ENCODE measurements at regions not wholly inside any gene's neighbourhood (a gene's known extent, or its start where the extent isn't known, plus 50 kb on each side); places are given as distances from the start of the nearest gene placed in this dataset.
"Not testable (repeated sequence)": the region's sequence is repeated elsewhere in the genome, so short reads cannot be mapped to it uniquely, and the experiment has no call there.

DNA sequence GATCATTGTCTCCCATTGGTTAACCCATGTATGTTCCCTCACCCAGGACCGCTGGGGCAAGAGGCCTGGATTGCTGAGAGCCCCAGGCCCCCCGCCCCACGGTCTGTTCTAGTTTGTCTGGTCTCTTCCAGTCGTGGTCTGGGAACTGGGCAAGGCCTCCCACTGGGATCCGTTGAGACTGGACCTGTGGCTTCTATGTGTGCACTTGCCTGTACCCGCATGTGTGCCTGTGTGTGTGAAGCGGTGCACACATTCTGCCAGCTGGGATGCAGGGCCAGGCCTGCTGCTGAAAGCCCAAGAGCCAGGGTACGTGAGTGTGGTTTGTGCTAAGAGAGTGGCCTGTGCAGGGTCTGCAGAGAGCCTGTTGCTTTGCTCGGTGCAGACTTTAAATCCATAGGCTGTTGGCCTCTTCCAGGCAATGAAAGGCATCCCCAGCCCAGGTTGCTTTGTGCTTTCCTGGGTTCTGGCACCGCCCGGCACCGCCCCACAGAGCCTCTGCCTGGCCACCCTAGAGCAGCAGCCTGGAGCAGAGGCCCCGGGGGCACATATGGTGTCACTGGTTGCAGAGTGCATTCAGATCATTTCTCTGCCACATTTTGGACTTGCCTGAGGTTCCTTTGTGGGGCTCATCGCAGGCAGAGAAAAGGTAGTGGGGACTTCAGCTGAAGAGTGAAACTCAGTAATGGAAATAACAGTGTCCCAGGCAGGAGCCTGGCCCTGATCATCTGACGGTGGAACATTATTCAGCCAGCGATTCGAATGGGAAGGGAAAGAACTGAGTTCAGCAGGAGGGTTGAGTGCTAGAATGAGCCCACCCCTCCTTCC lies 215.5 kb downstream of the GLRX3 start:
- TF ChIP-seq CTCF (IDR thresholded peaks at IDR 0.05): no peak
- Histone ChIP-seq H3K36me3 (no peaks in the 10 kb centered on the region), H3K4me3 (no peak overlapping the region), H3K9me3 (peaks cover 2 to 7% of the 10 kb centered on the region in 2 donors), H3K4me1 (no peaks in the 10 kb centered on the region), H3K27me3 (no peaks in the 10 kb centered on the region), H3K27ac (no peak overlapping the region)
- no peak for DNase-seq (ENCODE audit: low spot score in 2 of 2)
- intact Hi-C loops (cut with DNase I): no loop called here

GRCh38 chr10:130352291-130352645 lies 216.1 kb downstream of the GLRX3 start:
- Histone ChIP-seq H3K4me1 (no peaks in the 10 kb centered on the region), H3K27me3 (no peaks in the 10 kb centered on the region), H3K36me3 (no peaks in the 10 kb centered on the region), H3K27ac (no peak overlapping the region), H3K4me3 (no peak overlapping the region), H3K9me3 (peaks cover 0 to 7% of the 10 kb centered on the region in 2 donors)
- TF ChIP-seq CTCF (IDR thresholded peaks at IDR 0.05): no peak
- intact Hi-C loops (cut with DNase I): no loop called here
- no peak for DNase-seq (ENCODE audit: low spot score in 2 of 2)

DNA sequence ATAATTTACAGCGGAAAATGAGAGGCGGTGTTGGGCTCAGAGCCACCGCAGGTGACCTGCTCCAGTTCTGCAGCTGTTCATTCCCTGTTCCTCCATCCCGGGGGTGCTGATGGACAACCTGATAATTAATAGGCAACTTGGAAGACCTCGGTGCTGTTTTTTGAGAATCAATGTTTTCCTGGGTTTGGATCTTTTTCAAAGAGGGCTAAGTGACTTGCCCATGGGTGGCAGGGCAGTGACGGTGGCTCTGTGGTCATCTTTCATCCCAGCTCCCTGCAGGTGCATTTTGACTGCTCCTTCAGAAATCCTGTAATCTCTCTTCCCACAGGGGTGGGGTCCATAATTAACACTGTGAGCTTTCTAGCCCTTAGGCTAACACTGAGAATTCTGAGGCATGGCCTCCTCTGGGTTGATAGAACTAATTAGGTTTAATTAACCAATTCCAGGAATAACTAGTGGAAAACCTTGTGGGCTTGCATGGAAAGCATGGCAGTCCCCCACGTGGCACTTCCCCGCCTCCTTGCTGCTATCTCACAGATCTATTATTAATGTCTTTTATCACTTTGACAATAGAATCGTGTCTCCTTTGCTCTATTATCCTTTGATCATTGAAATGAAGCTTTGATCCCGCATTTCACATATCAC lies 217.9 kb downstream of the GLRX3 start:
- Histone ChIP-seq H3K27me3 (no peaks in the 10 kb centered on the region), H3K4me3 (no peak overlapping the region), H3K9me3 (no peaks in the 10 kb centered on the region), H3K4me1 (no peaks in the 10 kb centered on the region), H3K27ac (no peak overlapping the region), H3K36me3 (no peaks in the 10 kb centered on the region)
- DNase-seq (ENCODE audit: low spot score in 2 of 2): no peak
- TF ChIP-seq CTCF (IDR thresholded peaks at IDR 0.05): no peak
- intact Hi-C loops (cut with DNase I): no loop called here

DNA sequence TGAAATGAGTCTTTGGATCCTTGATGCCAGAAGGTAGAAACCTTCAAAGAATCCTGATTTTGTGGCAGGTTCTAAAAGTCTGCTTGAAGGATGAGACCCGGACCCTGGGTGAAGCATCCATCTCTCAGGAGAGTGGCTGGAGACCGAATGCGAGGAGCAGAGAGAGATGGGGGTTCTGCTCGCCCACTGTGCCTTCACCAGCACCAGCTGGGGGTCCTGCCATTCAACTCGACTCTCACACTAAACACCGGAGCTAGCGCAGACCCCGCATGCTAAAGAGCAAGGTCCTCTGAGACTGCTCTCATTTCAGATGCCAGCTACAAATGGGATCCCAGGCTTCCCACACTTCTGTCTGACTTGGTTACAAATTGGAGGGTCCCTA lies 218.4 kb downstream of the GLRX3 start:
- Histone ChIP-seq H3K4me3 (no peak overlapping the region), H3K27ac (no peak overlapping the region), H3K36me3 (no peaks in the 10 kb centered on the region), H3K4me1 (no peaks in the 10 kb centered on the region), H3K9me3 (no peaks in the 10 kb centered on the region), H3K27me3 (no peaks in the 10 kb centered on the region)
- intact Hi-C loops (cut with DNase I): no loop called here
- no peak for TF ChIP-seq CTCF (IDR thresholded peaks at IDR 0.05)
- no peak for DNase-seq (ENCODE audit: low spot score in 2 of 2)

DNA sequence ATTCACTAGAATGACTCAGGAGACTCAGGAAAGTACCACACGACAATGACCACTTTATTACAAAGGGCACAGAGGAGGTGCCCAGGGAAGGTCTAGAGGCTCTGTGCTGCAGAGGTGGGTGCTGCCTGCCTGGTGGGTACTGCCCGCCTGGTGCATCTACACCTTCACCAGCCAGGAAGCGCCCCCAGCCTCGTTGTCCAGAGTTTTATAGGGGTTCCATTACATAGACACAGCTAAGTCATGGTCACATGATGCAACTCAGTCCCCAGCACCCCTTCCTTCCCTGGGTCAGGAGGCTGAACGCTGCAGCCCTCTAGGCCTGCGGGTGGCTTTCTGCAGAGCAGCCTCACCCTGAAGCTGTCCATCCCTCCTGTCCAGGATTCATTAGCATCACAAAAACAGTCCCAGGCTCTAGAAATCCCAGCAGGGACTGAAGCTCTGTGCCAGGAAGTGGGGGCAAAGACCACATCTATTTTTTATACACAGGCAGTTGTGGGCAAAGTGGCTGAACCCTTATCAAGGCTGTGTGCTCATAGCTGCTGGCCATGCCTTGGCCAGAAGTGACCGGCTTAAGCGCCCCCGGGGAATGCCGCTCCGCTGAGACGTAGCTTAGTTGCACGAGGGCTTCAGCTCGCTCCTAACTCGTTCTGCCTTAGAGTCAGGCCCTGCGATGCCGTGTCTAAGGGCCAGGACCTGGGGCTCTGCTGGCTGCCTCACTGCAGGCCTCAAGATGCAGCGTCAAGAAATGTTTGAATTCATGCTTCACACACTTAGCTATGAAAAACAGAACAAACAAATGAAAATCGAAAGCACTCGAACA lies 219.0 kb downstream of the GLRX3 start:
- Histone ChIP-seq H3K27ac (no peak overlapping the region), H3K4me1 (no peaks in the 10 kb centered on the region), H3K27me3 (no peaks in the 10 kb centered on the region), H3K36me3 (no peaks in the 10 kb centered on the region), H3K4me3 (no peak overlapping the region), H3K9me3 (no peaks in the 10 kb centered on the region)
- no peak for TF ChIP-seq CTCF (IDR thresholded peaks at IDR 0.05)
- no peak for DNase-seq (ENCODE audit: low spot score in 2 of 2)
- intact Hi-C loops (cut with DNase I): no loop called here

- DNase-seq (ENCODE audit: low spot score in 2 of 2); H3K4me1 ChIP-seq; H3K9me3 ChIP-seq; intact Hi-C loops (cut with DNase I); H3K27me3 ChIP-seq; H3K36me3 ChIP-seq; H3K27ac ChIP-seq; H3K4me3 ChIP-seq: not testable (repeated sequence)
Observed at GRCh38 chr10:130356429-130356828, 220.2 kb downstream of the GLRX3 start.

Measured in ascending aorta (tissue), 2 donors.